SK-N-SH treated with all-trans-retinoic acid at 6 μM for 48 hours (cell line): ENCODE measurements at regions not wholly inside any gene's neighbourhood (a gene's known extent, or its start where the extent isn't known, plus 50 kb on each side); places are given as distances from the start of the nearest gene placed in this dataset.
"Not testable (repeated sequence)": the region's sequence is repeated elsewhere in the genome, so short reads cannot be mapped to it uniquely, and the experiment has no call there.

Experiments used
- ATAC-seq: fragments of 200-7000 bp; cut with Tn5 transposase; 3 replicates; pipeline ENCODE4 v1.9.1; 2020; ENCODE audit warnings: mild to moderate bottlenecking, moderate library complexity
- ARNTL ChIP-seq: fragments of 450-650 bp; formaldehyde crosslinking; IDR thresholded peaks from 2 replicates; pipeline ENCODE4 v1.5.0; 2020; ENCODE audit warnings: low read depth, mild to moderate bottlenecking, moderate library complexity, borderline replicate concordance
- CSDC2 ChIP-seq: fragments of 250-450 bp; sonication (Bioruptor Pico); IDR thresholded peaks from 2 replicates; pipeline ENCODE4 v1.5.0; 2020; ENCODE audit warnings: mild to moderate bottlenecking, moderate library complexity
- ESRRG ChIP-seq: fragments of 250-450 bp; sonication (Bioruptor Pico); IDR thresholded peaks from 2 replicates; pipeline ENCODE4 v1.6.1; 2021; ENCODE audit warnings: mild to moderate bottlenecking
- GLIS3 ChIP-seq: fragments of 250-450 bp; sonication (Bioruptor Pico); IDR thresholded peaks from 2 replicates; pipeline ENCODE4 v1.5.0; 2020; ENCODE audit warnings: mild to moderate bottlenecking, moderate library complexity
- ISL1 ChIP-seq: fragments of 250-450 bp; sonication (Bioruptor Pico); IDR thresholded peaks from 2 replicates; pipeline ENCODE4 v2.1.2; 2022; ENCODE audit warnings: mild to moderate bottlenecking, moderate library complexity
- OSR1 ChIP-seq: fragments of 250-450 bp; sonication (Bioruptor Pico); IDR thresholded peaks from 2 replicates; pipeline ENCODE4 v1.8.0; 2022; ENCODE audit warnings: moderate library complexity, mild to moderate bottlenecking, inconsistent platforms
- PPARA ChIP-seq: fragments of 250-450 bp; sonication (Bioruptor Pico); IDR thresholded peaks from 2 replicates; pipeline ENCODE4 v1.5.0; 2020; ENCODE audit warnings: mild to moderate bottlenecking, borderline replicate concordance
- RARB ChIP-seq: fragments of 250-450 bp; sonication (Bioruptor Pico); IDR thresholded peaks from 2 replicates; pipeline ENCODE4 v1.8.0; 2021; ENCODE audit warnings: mild to moderate bottlenecking, moderate library complexity
- SNAI2 ChIP-seq: fragments of 250-450 bp; sonication (Bioruptor Pico); IDR thresholded peaks from 2 replicates; pipeline ENCODE4 v1.5.0; 2020; ENCODE audit warnings: mild to moderate bottlenecking, moderate library complexity
- TCF4 ChIP-seq: fragments of 250-450 bp; sonication (Bioruptor Pico); IDR thresholded peaks from 2 replicates; pipeline ENCODE4 v1.8.0; 2021; ENCODE audit warnings: mild to moderate bottlenecking, moderate library complexity, borderline replicate concordance
- ZFP3 ChIP-seq: fragments of 250-450 bp; sonication (Bioruptor Pico); IDR thresholded peaks from 2 replicates; pipeline ENCODE4 v1.5.0; 2020; ENCODE audit warnings: mild to moderate bottlenecking, moderate library complexity
- ZFP30 ChIP-seq: fragments of 450-650 bp; formaldehyde crosslinking; IDR thresholded peaks from 2 replicates; pipeline ENCODE4 v1.5.0; 2022; ENCODE audit warnings: mild to moderate bottlenecking, moderate library complexity
- ZNF565 ChIP-seq: fragments of 450-650 bp; formaldehyde crosslinking; conservative IDR thresholded peaks from 2 replicates; pipeline ENCODE4 v1.5.0; 2020; ENCODE audit warnings: low read depth, mild to moderate bottlenecking, moderate library complexity
- ZNF70 ChIP-seq: fragments of 450-650 bp; formaldehyde crosslinking; IDR thresholded peaks from 2 replicates; pipeline ENCODE4 v1.5.0; 2020; ENCODE audit warnings: mild to moderate bottlenecking, moderate library complexity
- ZNF8 ChIP-seq: fragments of 450-650 bp; formaldehyde crosslinking; IDR thresholded peaks from 2 replicates; pipeline ENCODE4 v1.5.0; 2020; ENCODE audit warnings: mild to moderate bottlenecking, moderate library complexity
- TF ChIP-seq, protein P1 (sequence below): fragments of 250-450 bp; sonication (Bioruptor Pico); IDR thresholded peaks from 2 replicates; pipeline ENCODE4 v1.5.1; 2021; ENCODE audit warnings: mild to moderate bottlenecking, moderate library complexity
- TF ChIP-seq, protein P2 (sequence below): fragments of 250-450 bp; sonication (Bioruptor Pico); IDR thresholded peaks from 2 replicates; pipeline ENCODE4 v1.5.0; 2020; ENCODE audit warnings: mild to moderate bottlenecking, moderate library complexity
- TF ChIP-seq, protein P3 (sequence below): fragments of 250-450 bp; sonication (Bioruptor Pico); IDR thresholded peaks from 2 replicates; pipeline ENCODE4 v1.8.0; 2021; ENCODE audit warnings: low read depth, mild to moderate bottlenecking, moderate library complexity, borderline replicate concordance
- TF ChIP-seq, protein P4 (sequence below): fragments of 250-450 bp; sonication (Bioruptor Pico); IDR thresholded peaks from 2 replicates; pipeline ENCODE4 v1.8.0; 2020; ENCODE audit warnings: mild to moderate bottlenecking, moderate library complexity, borderline replicate concordance

DNA sequence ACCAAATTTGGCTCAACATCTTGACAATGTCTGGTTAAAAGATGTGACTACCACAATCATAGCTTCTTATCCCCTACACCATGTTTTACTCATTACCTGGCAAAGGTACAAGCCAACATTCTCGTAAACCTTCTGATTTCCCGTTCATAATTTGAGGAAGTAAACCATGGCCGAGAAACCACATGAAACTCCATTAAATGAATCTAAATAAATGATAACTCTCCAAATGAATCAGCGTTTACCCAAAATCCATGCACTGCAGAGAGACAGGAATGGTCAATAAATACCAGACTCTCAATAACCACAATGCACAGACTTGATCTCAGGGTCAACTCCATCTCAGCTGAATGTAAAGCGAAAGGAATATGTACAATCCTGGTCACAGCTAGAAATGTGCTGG is 125.2 kb downstream of the TYW3 start:
- ATAC-seq: no peak
- no peak for TF ChIP-seq PPARA (CRISPR knock-in tag)
- TF ChIP-seq, protein P1, sequence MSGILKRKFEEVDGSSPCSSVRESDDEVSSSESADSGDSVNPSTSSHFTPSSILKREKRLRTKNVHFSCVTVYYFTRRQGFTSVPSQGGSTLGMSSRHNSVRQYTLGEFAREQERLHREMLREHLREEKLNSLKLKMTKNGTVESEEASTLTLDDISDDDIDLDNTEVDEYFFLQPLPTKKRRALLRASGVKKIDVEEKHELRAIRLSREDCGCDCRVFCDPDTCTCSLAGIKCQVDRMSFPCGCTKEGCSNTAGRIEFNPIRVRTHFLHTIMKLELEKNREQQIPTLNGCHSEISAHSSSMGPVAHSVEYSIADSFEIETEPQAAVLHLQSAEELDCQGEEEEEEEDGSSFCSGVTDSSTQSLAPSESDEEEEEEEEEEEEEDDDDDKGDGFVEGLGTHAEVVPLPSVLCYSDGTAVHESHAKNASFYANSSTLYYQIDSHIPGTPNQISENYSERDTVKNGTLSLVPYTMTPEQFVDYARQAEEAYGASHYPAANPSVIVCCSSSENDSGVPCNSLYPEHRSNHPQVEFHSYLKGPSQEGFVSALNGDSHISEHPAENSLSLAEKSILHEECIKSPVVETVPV (CRISPR knock-in tag): no peak

DNA sequence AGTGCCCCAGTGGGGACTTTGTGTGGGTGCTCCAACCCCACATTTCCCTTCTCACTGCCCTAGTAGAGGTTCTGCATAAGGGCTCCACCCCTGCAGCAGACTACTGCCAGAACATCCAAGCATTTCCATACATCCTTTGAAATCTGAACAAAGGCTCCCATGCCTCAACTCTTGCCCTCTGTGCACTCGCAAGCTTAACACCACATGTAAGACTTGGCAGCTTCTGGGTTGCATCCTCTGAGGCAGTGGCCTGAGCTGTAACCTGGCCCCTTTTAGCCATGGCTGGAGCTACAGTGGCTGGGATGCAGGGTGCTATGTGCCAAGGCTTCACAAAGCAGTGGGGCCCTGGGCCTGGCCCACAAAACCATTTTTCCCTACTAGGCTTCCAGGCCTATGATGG is 128.9 kb downstream of the TYW3 start:
- TF ChIP-seq, protein P2, sequence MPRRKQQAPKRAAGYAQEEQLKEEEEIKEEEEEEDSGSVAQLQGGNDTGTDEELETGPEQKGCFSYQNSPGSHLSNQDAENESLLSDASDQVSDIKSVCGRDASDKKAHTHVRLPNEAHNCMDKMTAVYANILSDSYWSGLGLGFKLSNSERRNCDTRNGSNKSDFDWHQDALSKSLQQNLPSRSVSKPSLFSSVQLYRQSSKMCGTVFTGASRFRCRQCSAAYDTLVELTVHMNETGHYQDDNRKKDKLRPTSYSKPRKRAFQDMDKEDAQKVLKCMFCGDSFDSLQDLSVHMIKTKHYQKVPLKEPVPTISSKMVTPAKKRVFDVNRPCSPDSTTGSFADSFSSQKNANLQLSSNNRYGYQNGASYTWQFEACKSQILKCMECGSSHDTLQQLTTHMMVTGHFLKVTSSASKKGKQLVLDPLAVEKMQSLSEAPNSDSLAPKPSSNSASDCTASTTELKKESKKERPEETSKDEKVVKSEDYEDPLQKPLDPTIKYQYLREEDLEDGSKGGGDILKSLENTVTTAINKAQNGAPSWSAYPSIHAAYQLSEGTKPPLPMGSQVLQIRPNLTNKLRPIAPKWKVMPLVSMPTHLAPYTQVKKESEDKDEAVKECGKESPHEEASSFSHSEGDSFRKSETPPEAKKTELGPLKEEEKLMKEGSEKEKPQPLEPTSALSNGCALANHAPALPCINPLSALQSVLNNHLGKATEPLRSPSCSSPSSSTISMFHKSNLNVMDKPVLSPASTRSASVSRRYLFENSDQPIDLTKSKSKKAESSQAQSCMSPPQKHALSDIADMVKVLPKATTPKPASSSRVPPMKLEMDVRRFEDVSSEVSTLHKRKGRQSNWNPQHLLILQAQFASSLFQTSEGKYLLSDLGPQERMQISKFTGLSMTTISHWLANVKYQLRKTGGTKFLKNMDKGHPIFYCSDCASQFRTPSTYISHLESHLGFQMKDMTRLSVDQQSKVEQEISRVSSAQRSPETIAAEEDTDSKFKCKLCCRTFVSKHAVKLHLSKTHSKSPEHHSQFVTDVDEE (CRISPR knock-in tag): no peak
- TF ChIP-seq ZFP30 (CRISPR knock-in tag): no peak
- TF ChIP-seq PPARA (CRISPR knock-in tag): no peak
- no peak for TF ChIP-seq GLIS3
- no peak for TF ChIP-seq TCF4 (CRISPR knock-in tag)
- ATAC-seq: no peak

DNA sequence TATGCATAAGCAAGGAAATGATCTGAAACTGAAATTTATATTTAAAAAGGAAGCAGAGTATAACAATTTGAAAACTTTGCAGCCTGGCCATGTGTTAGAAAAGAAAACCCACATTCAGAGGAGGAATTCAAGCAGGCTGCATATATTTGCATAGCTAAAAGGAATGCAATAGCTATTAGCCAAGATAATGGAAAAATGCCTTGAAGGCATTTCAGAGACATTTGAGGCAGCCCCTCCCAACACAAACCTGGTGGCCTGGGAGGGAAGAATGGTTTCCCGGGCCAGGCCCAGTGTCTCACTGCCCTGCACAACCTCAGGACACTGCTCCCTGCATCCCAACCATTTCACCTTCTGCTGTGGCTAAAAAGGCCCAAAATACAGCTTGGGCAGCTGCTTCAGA is 136.8 kb downstream of the TYW3 start:
- ATAC-seq: no peak

DNA sequence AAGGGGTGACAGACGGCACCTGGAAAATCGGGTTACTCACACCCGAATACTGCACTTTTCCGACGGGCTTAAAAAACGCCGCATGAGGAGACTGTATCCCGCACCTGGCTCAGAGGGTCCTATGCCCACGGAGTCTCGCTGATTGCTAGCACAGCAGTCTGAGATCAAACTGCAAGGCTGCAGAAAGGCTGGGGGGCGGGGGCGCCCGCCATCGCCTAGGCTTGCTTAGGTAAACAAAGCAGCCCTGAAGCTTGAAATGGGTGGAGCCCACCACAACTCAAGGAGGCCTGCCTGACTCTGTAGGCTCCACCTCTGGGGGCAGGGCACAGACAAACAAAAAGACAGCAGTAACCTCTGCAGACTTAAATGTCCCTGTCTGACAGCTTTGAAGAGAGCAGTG is 144.4 kb downstream of the TYW3 start:
- ATAC-seq: not testable (repeated sequence)

More for the DNA sequence above, 136.8 kb downstream of the TYW3 start:
- no peak for TF ChIP-seq ZNF565 (CRISPR knock-in tag)
- no peak for TF ChIP-seq ZFP30 (CRISPR knock-in tag)
- TF ChIP-seq ZFP3 (CRISPR knock-in tag): no peak
- TF ChIP-seq, protein P2 (CRISPR knock-in tag): no peak
- TF ChIP-seq, protein P3, sequence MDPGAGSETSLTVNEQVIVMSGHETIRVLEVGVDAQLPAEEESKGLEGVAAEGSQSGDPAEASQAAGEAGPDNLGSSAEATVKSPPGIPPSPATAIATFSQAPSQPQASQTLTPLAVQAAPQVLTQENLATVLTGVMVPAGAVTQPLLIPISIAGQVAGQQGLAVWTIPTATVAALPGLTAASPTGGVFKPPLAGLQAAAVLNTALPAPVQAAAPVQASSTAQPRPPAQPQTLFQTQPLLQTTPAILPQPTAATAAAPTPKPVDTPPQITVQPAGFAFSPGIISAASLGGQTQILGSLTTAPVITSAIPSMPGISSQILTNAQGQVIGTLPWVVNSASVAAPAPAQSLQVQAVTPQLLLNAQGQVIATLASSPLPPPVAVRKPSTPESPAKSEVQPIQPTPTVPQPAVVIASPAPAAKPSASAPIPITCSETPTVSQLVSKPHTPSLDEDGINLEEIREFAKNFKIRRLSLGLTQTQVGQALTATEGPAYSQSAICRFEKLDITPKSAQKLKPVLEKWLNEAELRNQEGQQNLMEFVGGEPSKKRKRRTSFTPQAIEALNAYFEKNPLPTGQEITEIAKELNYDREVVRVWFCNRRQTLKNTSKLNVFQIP (CRISPR knock-in tag): no peak
- no peak for TF ChIP-seq GLIS3
- no peak for TF ChIP-seq OSR1 (CRISPR knock-in tag)
- TF ChIP-seq SNAI2: no peak
- no peak for TF ChIP-seq ZNF8 (CRISPR knock-in tag)
- no peak for TF ChIP-seq ISL1 (CRISPR knock-in tag)
- TF ChIP-seq PPARA (CRISPR knock-in tag): no peak

DNA sequence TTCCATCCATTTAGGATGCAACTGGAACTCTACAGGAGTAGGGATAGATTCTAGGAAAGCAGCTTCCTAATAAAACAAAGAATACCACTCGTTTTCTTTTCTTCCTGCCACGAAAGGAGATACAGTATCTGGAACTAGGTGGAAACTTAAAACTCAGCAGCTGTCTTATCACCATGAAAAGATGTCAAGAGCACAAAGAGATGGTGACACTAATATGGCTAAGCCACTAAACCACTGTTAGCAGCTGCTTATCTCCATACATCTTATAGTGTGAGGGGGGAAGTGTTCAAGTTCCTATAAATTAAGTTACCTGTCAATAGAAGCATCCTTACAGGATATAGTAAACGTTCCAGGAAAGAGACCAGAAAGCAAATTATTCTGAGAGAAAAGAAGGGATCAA is 162.5 kb downstream of the TYW3 start:
- TF ChIP-seq CSDC2 (no peak), ARNTL (CRISPR knock-in tag) (no peak), ZNF8 (CRISPR knock-in tag) (no peak), OSR1 (CRISPR knock-in tag) (no peak), ESRRG (no peak), ZNF70 (CRISPR knock-in tag) (no peak), RARB (no peak), ZFP3 (CRISPR knock-in tag) (no peak)
- TF ChIP-seq, protein P2 (CRISPR knock-in tag): no peak
- TF ChIP-seq, protein P4, sequence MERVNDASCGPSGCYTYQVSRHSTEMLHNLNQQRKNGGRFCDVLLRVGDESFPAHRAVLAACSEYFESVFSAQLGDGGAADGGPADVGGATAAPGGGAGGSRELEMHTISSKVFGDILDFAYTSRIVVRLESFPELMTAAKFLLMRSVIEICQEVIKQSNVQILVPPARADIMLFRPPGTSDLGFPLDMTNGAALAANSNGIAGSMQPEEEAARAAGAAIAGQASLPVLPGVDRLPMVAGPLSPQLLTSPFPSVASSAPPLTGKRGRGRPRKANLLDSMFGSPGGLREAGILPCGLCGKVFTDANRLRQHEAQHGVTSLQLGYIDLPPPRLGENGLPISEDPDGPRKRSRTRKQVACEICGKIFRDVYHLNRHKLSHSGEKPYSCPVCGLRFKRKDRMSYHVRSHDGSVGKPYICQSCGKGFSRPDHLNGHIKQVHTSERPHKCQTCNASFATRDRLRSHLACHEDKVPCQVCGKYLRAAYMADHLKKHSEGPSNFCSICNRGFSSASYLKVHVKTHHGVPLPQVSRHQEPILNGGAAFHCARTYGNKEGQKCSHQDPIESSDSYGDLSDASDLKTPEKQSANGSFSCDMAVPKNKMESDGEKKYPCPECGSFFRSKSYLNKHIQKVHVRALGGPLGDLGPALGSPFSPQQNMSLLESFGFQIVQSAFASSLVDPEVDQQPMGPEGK (CRISPR knock-in tag): no peak

More for the DNA sequence above, 162.5 kb downstream of the TYW3 start:
- no peak for ATAC-seq
